ENCODE measurements at regions not wholly inside any gene's neighbourhood (a gene's known extent, or its start where the extent isn't known, plus 50 kb on each side); places are given as distances from the start of the nearest gene placed in this dataset.

GRCh38 chr2:10226038-10226724 is 76.5 kb upstream of the HPCAL1 start:
- no peak overlapping the region for H4K8ac ChIP-seq (replicated peaks; ENCODE audit: insufficient read length, low read depth, low read length)
- no peak overlapping the region for H3K9ac ChIP-seq (ENCODE audit: extremely low read depth, insufficient read length, low read length)
- H3K4me1 ChIP-seq (ENCODE audit: insufficient read depth, low read length) = no peaks in the 10 kb centered on the region
- H3K18ac ChIP-seq (ENCODE audit: insufficient read length, low read depth, low read length) = no peak overlapping the region
- no peak overlapping the region; the same call in 1 of the 2 replicates for H3K14ac ChIP-seq (ENCODE audit: insufficient read depth, low read length)
- H3K4ac ChIP-seq (ENCODE audit: low read depth, low read length) = no peak overlapping the region
- no peak overlapping the region for H3K4me3 Mint-ChIP-seq
- H3K27me3 ChIP-seq (ENCODE audit: insufficient read depth, low read length) = no peaks in the 10 kb centered on the region
- H4K91ac ChIP-seq (ENCODE audit: insufficient read length, low read depth, low read length) = no peak overlapping the region
- no peaks in the 10 kb centered on the region for H3K9me3 ChIP-seq (ENCODE audit: control insufficient read depth, low read depth, low read length)
- H3K56ac ChIP-seq (ENCODE audit: insufficient read length, low read depth, low read length) = no peak overlapping the region
- H3K23ac ChIP-seq (ENCODE audit: insufficient read length, low read depth, low read length) = no peak overlapping the region
- H2BK120ac ChIP-seq (ENCODE audit: low read depth, low read length, poor library complexity, severe bottlenecking) = no peak overlapping the region
- H3K36me3 Mint-ChIP-seq (ENCODE audit: insufficient read depth in 1 of 3, low read depth in 3 of 3) = no peaks in the 10 kb centered on the region
- no peaks in the 10 kb centered on the region for H3K79me2 ChIP-seq (ENCODE audit: insufficient read depth, low read length)
- H3K27me3 Mint-ChIP-seq (ENCODE audit: low read depth) = no peaks in the 10 kb centered on the region; the same call in 1 of the 2 replicates
- no peaks in the 10 kb centered on the region for H4K20me1 ChIP-seq (ENCODE audit: control insufficient read depth, insufficient read depth, insufficient read length)
- H2AFZ ChIP-seq (ENCODE audit: low read length) = no peak overlapping the region
- no peaks in the 10 kb centered on the region for H3K23me2 ChIP-seq (ENCODE audit: insufficient read length, low read depth, low read length, poor library complexity, severe bottlenecking)
- no peak overlapping the region for H2BK20ac ChIP-seq (ENCODE audit: low read depth, low read length, poor library complexity, severe bottlenecking)
- no peak overlapping the region for H2AK5ac ChIP-seq (ENCODE audit: insufficient read length, low read length)
- H3K27ac Mint-ChIP-seq = 0 out of 7 replicates have a peak overlapping the region, but pooled peaks of 2 of the 3 experiments have one; percentile 27 to 48
- TF ChIP-seq CTCF (conservative IDR thresholded peaks at IDR 0.05) = no peak
- H3K79me1 ChIP-seq (ENCODE audit: insufficient read depth, low read depth, low read length, poor library complexity, severe bottlenecking) = no peaks in the 10 kb centered on the region
- H3K4me2 ChIP-seq (ENCODE audit: insufficient read depth, insufficient read length, low read length) = no peak overlapping the region
- H3K27ac ChIP-seq (ENCODE audit: insufficient read length, low read depth, low read length) = no peak overlapping the region
- H3K4me1 Mint-ChIP-seq = peaks cover 14 to 42% of the 10 kb centered on the region in 2 experiments
- no peaks in the 10 kb centered on the region; a peak in 1 of 5 replicates for H3K9me3 Mint-ChIP-seq
- no peak overlapping the region for H4K5ac ChIP-seq (ENCODE audit: insufficient read length, low read depth, low read length)
- H2BK15ac ChIP-seq (ENCODE audit: low read depth, low read length) = no peak overlapping the region
- no peak overlapping the region for H3T11ph ChIP-seq (ENCODE audit: low read length)
- no CpG with 5 or more reads among the region's 19 CpGs for WGBS (ENCODE audit: extremely low coverage, insufficient read length, low lambda C conversion rate)
- no peak for DNase-seq
- no peak overlapping the region for H2BK5ac ChIP-seq (ENCODE audit: insufficient read length, low read length)
- no peak overlapping the region for H2BK12ac ChIP-seq (ENCODE audit: insufficient read length, low read depth, low read length)
